Midbrain (tissue), 1 donor: ENCODE measurements at regions not wholly inside any gene's neighbourhood (a gene's known extent, or its start where the extent isn't known, plus 50 kb on each side); places are given as distances from the start of the nearest gene placed in this dataset.
A peak's percentile ranks its signal among the peaks of the same experiment; 100 is the strongest.

ENCODE experiments used
- DNase-seq: peaks from one replicate; lab custom pipeline; 2025; lab: John Stamatoyannopoulos, UW

DNA sequence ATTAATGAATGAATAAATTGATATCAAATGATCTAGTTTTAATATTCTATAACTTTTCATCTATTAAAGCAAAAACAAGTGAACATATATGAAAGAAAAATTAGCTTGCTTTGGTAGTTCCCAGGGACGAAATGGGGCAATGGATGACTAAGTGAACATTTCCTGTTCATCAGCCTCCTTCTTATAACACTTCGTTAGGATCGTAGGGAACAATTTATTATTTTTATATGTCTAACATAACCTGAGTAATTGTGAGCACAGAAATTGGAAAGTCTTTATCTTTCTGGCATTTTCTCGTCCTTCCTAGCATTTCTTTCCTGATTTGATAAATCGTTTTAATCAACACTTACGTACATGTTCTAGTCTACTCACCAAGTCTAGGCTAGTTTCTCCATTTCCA is 59.1 kb upstream of the PPP1R3C start:
- no peak for DNase-seq

- no peak for DNase-seq
Measured at GRCh38 chr10:91690996-91691676, 58.3 kb upstream of the PPP1R3C start.

GRCh38 chr10:91690412-91690811 is 57.5 kb upstream of the PPP1R3C start:
- DNase-seq, result no peak

- peak; percentile 6 for DNase-seq
Measured at GRCh38 chr10:91689731-91690168, 56.9 kb upstream of the PPP1R3C start.

GRCh38 chr10:91684841-91685240 is 52.0 kb upstream of the PPP1R3C start:
- DNase-seq, result no peak

- no peak for DNase-seq
Measured at GRCh38 chr10:91683975-91684374, 51.1 kb upstream of the PPP1R3C start.

DNA sequence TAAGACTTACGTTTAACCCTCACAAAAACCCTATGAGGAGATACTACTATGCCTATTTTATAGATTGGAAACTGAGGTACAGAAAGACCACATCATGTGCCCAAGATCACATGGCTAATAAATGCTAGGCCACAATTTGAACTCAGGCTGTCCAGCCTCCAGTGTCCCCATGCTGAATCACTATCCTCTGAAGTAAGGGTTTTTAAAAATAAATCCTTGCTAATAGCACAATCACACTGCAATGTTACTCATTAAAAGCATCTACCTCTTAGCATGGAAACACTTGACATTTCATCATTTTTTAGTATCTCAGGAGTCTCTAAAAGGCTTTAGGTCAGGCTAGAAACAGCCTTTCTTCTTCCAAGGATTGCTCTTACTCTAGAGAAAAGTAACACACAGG is 50.0 kb upstream of the PPP1R3C start:
- no peak for DNase-seq
